HepG2 (cell line): ENCODE measurements at regions not wholly inside any gene's neighbourhood (a gene's known extent, or its start where the extent isn't known, plus 50 kb on each side); places are given as distances from the start of the nearest gene placed in this dataset.

ENCODE experiments used
- ATAC-seq: fragments of 200-7000 bp; cut with Tn5 transposase; 3 replicates; pipeline ENCODE4 v1.9.1; 2020; ENCODE audit warnings: mild to moderate bottlenecking, moderate library complexity
- BruUV-seq: library from RNA; stranded (reverse); fragments of 400-500 nt; replicated peaks from 2 replicates; lab custom pipeline; 2021; lab: Mats Ljungman, UMichigan
- CTCF ChIA-PET: fragments of 300-600 bp; formaldehyde crosslinking; extraction: SDS; loops from one replicate; lab custom pipeline; 2021; ENCODE audit warnings: low total read pairs, inconsistent platforms, low intra/inter-chr PET ratio; lab: Yijun Ruan, JAX
- POLR2A ChIA-PET: fragments of 350-600 bp; sonication (Branson Sonifier 250); formaldehyde crosslinking; loops from one replicate; lab custom pipeline; 2020; ENCODE audit warnings: antibody characterized with exemption, inconsistent platforms; lab: Yijun Ruan, JAX
- DNase-seq: peaks from one replicate; pipeline ENCODE4 v3.0.0-alpha.2; 2015; ENCODE audit warnings: low spot score
- FAIRE-seq: peaks from 3 replicates; lab custom pipeline; 2011; peaks lifted over from hg19 to GRCh38; lab: Jason Lieb, UNC
- H2AFZ ChIP-seq: one replicate; pipeline ENCODE4 v1.6.1; 2011; ENCODE audit warnings: low read length, inconsistent platforms
- H3K27ac ChIP-seq: fragments of 300-600 bp; 3 replicates; pipeline ENCODE4 v1.8.0; 2011; ENCODE audit warnings: mixed run types, mild to moderate bottlenecking, mixed read lengths, low read length, inconsistent platforms; ENCODE audit not compliant: insufficient read depth; ENCODE audit errors: extremely low read length
- H3K27me3 ChIP-seq, 2 experiments: fragments of 200-600 bp in 1 of 2; 2 replicates in 1 of 2; 3 replicates in 1 of 2; pipeline versions ENCODE4 v1.6.0 to v1.8.0; 2011; ENCODE audit warnings: low read length in 2 of 2, mild to moderate bottlenecking in 2 of 2, moderate library complexity in 2 of 2, inconsistent platforms in 1 of 2; ENCODE audit not compliant: insufficient read depth in 2 of 2, control insufficient read depth in 1 of 2
- H3K36me3 ChIP-seq, 2 experiments: fragments of 200-600 bp in 1 of 2; replicated peaks in 1 of 2; 2 replicates in 1 of 2; 3 replicates in 1 of 2; pipeline versions ENCODE4 v1.5.1 to v1.8.0; 2011; ENCODE audit warnings: low read length in 2 of 2, inconsistent platforms in 1 of 2; ENCODE audit not compliant: insufficient read depth in 2 of 2, control insufficient read depth in 1 of 2
- H3K4me1 ChIP-seq: 2 replicates; pipeline ENCODE4 v1.5.1; 2012; ENCODE audit warnings: low read length, inconsistent platforms; ENCODE audit not compliant: insufficient read depth
- H3K4me2 ChIP-seq: 2 replicates; pipeline ENCODE4 v1.6.0; 2011; ENCODE audit warnings: low read depth, low read length, inconsistent platforms
- H3K4me3 ChIP-seq, 3 experiments: fragments of 200-600 bp in 1 of 3; sonication (generic), shearing (Covaris generic) in 1 of 3; replicated peaks in 1 of 3; 2 replicates each; pipeline ENCODE4 v1.5.1; 2011 to 2016; ENCODE audit warnings: low read length in 3 of 3, inconsistent platforms in 2 of 3, low read depth in 2 of 3, mild to moderate bottlenecking in 2 of 3, control low read depth in 1 of 3, mixed read lengths in 1 of 3; ENCODE audit not compliant: insufficient read depth in 1 of 3
- H3K79me2 ChIP-seq: one replicate; pipeline ENCODE4 v1.6.1; 2011; ENCODE audit warnings: low read length, inconsistent platforms; ENCODE audit not compliant: insufficient read depth
- H3K9ac ChIP-seq: 2 replicates; pipeline ENCODE4 v1.6.0; 2011; ENCODE audit warnings: mild to moderate bottlenecking, low read depth, low read length, inconsistent platforms; ENCODE audit not compliant: insufficient read depth
- H3K9me3 ChIP-seq: 2 replicates; pipeline ENCODE4 v1.5.1; 2012; ENCODE audit warnings: mild to moderate bottlenecking, low read length
- H4K20me1 ChIP-seq: 2 replicates; pipeline ENCODE4 v1.6.0; 2011; ENCODE audit warnings: inconsistent platforms, mild to moderate bottlenecking, low read length, moderate library complexity; ENCODE audit not compliant: insufficient read depth
- BCL6 ChIP-seq: IDR thresholded peaks from 2 replicates; pipeline ENCODE4 v1.6.1; 2016; ENCODE audit warnings: missing genetic modification reagents, missing compliant biosample characterization
- CBFB ChIP-seq: sonication (generic); formaldehyde crosslinking; IDR thresholded peaks from 2 replicates; pipeline ENCODE4 v1.4.0; 2020; ENCODE audit warnings: missing genetic modification reagents
- FOXP1 ChIP-seq, 2 experiments: fragments of 450-650 bp in 1 of 2; IDR thresholded peaks; 2 replicates each; pipeline ENCODE4 v1.6.1; 2017 to 2018; ENCODE audit warnings: antibody characterized with exemption in 1 of 2
- GABPB1 ChIP-seq: IDR thresholded peaks from 2 replicates; pipeline ENCODE4 v1.6.1; 2016; ENCODE audit warnings: mild to moderate bottlenecking, missing genetic modification reagents, moderate library complexity, missing compliant biosample characterization
- HNF1B ChIP-seq: sonication (generic); formaldehyde crosslinking; IDR thresholded peaks from 2 replicates; pipeline ENCODE4 v1.5.1; 2020; ENCODE audit warnings: mild to moderate bottlenecking, moderate library complexity, missing genetic modification reagents
- MLXIP ChIP-seq: sonication (generic); formaldehyde crosslinking; IDR thresholded peaks from 2 replicates; pipeline ENCODE4 v1.9.0; 2021; ENCODE audit warnings: missing genetic modification reagents, borderline replicate concordance
- NFE2L1 ChIP-seq: sonication (generic); formaldehyde crosslinking; IDR thresholded peaks from 2 replicates; pipeline ENCODE4 v1.4.0; 2020; ENCODE audit warnings: missing genetic modification reagents, mild to moderate bottlenecking, borderline replicate concordance
- PAX8 ChIP-seq: sonication (generic); formaldehyde crosslinking; IDR thresholded peaks from 2 replicates; pipeline ENCODE4 v1.8.0; 2022; ENCODE audit warnings: mild to moderate bottlenecking, missing genetic modification reagents, borderline replicate concordance
- THAP11 ChIP-seq: IDR thresholded peaks from 2 replicates; pipeline ENCODE4 v1.6.1; 2016; ENCODE audit warnings: missing biosample characterization, missing genetic modification reagents
- TMF1 ChIP-seq: sonication (generic); formaldehyde crosslinking; IDR thresholded peaks from 2 replicates; pipeline ENCODE4 v1.8.1; 2022; ENCODE audit warnings: low read depth, missing genetic modification reagents
- ZNF564 ChIP-seq: sonication (generic); formaldehyde crosslinking; IDR thresholded peaks from 2 replicates; pipeline ENCODE4 v1.8.1; 2023; ENCODE audit warnings: mild to moderate bottlenecking, missing genetic modification reagents
- ZNF720 ChIP-seq: sonication (generic); formaldehyde crosslinking; IDR thresholded peaks from 2 replicates; pipeline ENCODE4 v1.4.0; 2020; ENCODE audit warnings: missing genetic modification reagents
- ZNF878 ChIP-seq: sonication (generic); formaldehyde crosslinking; IDR thresholded peaks from 2 replicates; pipeline ENCODE4 v1.8.1; 2023; ENCODE audit warnings: mild to moderate bottlenecking, missing genetic modification reagents, moderate library complexity
- WGBS: methylation state at CpG from one replicate; pipeline ENCODE4 v1.1.6; 2017; ENCODE audit warnings: low lambda C conversion rate; 5-methylcytosine and 5-hydroxymethylcytosine counted together
- in situ Hi-C: cut with HindIII; loops from 2 replicates; pipeline ENCODE4 v1.10.0; 2017; ENCODE audit warnings: low pct_unique_long_range_greater_than_20kb; ENCODE audit not compliant: extremely low pct_ligation_motif_present
- intact Hi-C: fragments of 100-400 bp; cut with micrococcal nuclease; formaldehyde crosslinking; loops from one replicate; pipeline ENCODE4 v1.10.0; 2022; ENCODE audit not compliant: unreplicated experiment

- Histone ChIP-seq H3K79me2 (no peaks in the 10 kb centered on the region), H2AFZ (no peak overlapping the region), H3K27me3 (no peaks in the 10 kb centered on the region), H3K4me3 (no peak overlapping the region), H3K9ac (no peak overlapping the region), H3K27ac (no peak overlapping the region), H3K4me2 (no peak overlapping the region), H3K36me3 (no peaks in the 10 kb centered on the region), H3K9me3 (no peaks in the 10 kb centered on the region; the same call in 1 of the 2 replicates), H3K4me1 (no peaks in the 10 kb centered on the region), H4K20me1 (no peaks in the 10 kb centered on the region)
- ATAC-seq (no peak), FAIRE-seq (no peak), DNase-seq (no peak)
- TF ChIP-seq BCL6 (no peak), CBFB (CRISPR knock-in tag) (no peak), TMF1 (no peak), GABPB1 (CRISPR knock-in tag) (no peak), ZNF564 (CRISPR knock-in tag) (no peak), HNF1B (CRISPR knock-in tag) (no peak), THAP11 (no peak), PAX8 (CRISPR knock-in tag) (no peak), MLXIP (CRISPR knock-in tag) (no peak), FOXP1 (IDR thresholded peaks at IDR 0.05) (no peak), FOXP1 (CRISPR knock-in tag; IDR thresholded peaks at IDR 0.05) (no peak), ZNF720 (no peak), NFE2L1 (CRISPR knock-in tag) (no peak), ZNF878 (CRISPR knock-in tag) (no peak)
- intact Hi-C loops = no loop called here
- ChIA-PET CTCF (no interaction called here), POLR2A (no interaction called here)
- no TSS peak for BruUV-seq
- in situ Hi-C loops = no loop called here
- WGBS = 4% methylated on average over 3 of the region's 6 CpGs
These were observed 611.1 kb upstream of the COBL start for GRCh38 chr7:51927738-51928137.
